Activated CD8-positive, alpha-beta memory T cell treated with anti-CD3 and anti-CD28 coated beads for 1 hour (primary cell): ENCODE measurements at regions not wholly inside any gene's neighbourhood (a gene's known extent, or its start where the extent isn't known, plus 50 kb on each side); places are given as distances from the start of the nearest gene placed in this dataset.
"Not testable (repeated sequence)": the region's sequence is repeated elsewhere in the genome, so short reads cannot be mapped to it uniquely, and the experiment has no call there.

Experiments used
- DNase-seq, 2 donors: peaks; one replicate each; pipeline ENCODE4 v3.0.0-alpha.2; 2020; ENCODE audit warnings: low read depth in 1 of 2; ENCODE audit errors: extremely low read depth in 1 of 2

- no peak for DNase-seq
Measured at GRCh38 chr17:64786337-64786736, 124.2 kb upstream of the SMURF2 start.

- DNase-seq: no peak
Measured at GRCh38 chr17:64785011-64785421, 122.9 kb upstream of the SMURF2 start.

- DNase-seq: no peak
Measured at GRCh38 chr17:64784353-64785010, 122.4 kb upstream of the SMURF2 start.

GRCh38 chr17:64783556-64784352 is 121.6 kb upstream of the SMURF2 start:
- no peak for DNase-seq

- no peak for DNase-seq
Measured at GRCh38 chr17:64783031-64783461, 120.9 kb upstream of the SMURF2 start.

GRCh38 chr17:64781810-64782555 is 119.9 kb upstream of the SMURF2 start:
- no peak for DNase-seq

GRCh38 chr17:64781014-64781756 is 119.1 kb upstream of the SMURF2 start:
- DNase-seq: no peak

GRCh38 chr17:64780096-64781013 is 118.2 kb upstream of the SMURF2 start:
- DNase-seq: peak; percentile 40 to 58

GRCh38 chr17:64779376-64780095 is 117.4 kb upstream of the SMURF2 start:
- DNase-seq: no peak

- not testable (repeated sequence) for DNase-seq
Measured at GRCh38 chr17:64779098-64779375, 116.9 kb upstream of the SMURF2 start.

- no peak for DNase-seq
Measured at GRCh38 chr17:64778240-64779097, 116.4 kb upstream of the SMURF2 start.

GRCh38 chr17:64777415-64778239 is 115.5 kb upstream of the SMURF2 start:
- no peak for DNase-seq

GRCh38 chr17:64776720-64777414 is 114.8 kb upstream of the SMURF2 start:
- peak in 1 of 2 donors; percentile 57 for DNase-seq

- DNase-seq: no peak
Measured at GRCh38 chr17:64775701-64776570, 113.8 kb upstream of the SMURF2 start.

- no peak for DNase-seq
Measured at GRCh38 chr17:64774888-64775540, 112.9 kb upstream of the SMURF2 start.
